ENCODE measurements at regions not wholly inside any gene's neighbourhood (a gene's known extent, or its start where the extent isn't known, plus 50 kb on each side); places are given as distances from the start of the nearest gene placed in this dataset.

DNA sequence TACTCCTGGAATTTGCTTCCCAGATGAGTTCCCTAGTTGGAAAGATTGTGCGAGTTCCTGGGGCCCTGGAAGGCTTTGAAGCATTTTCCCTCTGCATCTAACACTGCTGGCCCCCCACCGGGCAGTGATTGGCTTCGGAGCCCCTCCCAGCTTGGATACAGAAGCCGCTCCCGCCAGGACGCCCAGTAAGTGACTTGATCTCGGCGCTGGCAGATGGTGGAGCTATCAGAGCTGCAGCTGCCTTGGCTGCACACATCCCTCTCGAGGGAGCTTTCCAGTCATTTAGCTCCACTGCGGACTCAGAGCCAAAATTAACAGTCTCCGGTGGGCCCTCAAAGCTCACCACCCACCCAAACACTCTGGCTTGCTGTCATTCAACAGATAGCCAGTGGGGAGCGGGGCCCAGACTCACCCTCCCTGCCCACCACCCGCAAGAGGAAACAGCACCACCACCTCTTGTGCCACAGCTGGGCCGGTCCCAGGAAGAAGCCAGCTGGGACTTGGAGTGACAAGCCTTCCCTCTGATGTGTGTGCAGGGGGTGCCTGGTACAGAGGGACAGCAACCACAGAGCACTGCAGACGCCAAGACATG lies 162.3 kb downstream of the TRIM29 start:
- Histone ChIP-seq H3K27ac (replicated peaks in 1 of 4) (no peak overlapping the region), H3K4me3 (no peak overlapping the region), H3K9me3 (no peaks in the 10 kb centered on the region), H3K27me3 (peaks cover 0 to 56% (median 3%) of the 10 kb centered on the region in 4 donors), H3K36me3 (no peaks in the 10 kb centered on the region), H3K4me1 (no peaks in the 10 kb centered on the region)
- TF ChIP-seq POLR2AphosphoS5 (IDR thresholded peaks at IDR 0.05), result no peak
- TF ChIP-seq EP300 (IDR thresholded peaks at IDR 0.05), result no peak
- TF ChIP-seq CTCF (IDR thresholded peaks at IDR 0.05), result no peak
- WGBS, result 43% methylated on average over 13 of the region's 15 CpGs
- no peak for DNase-seq (ENCODE audit: extremely low spot score)
- intact Hi-C loops (cut with DNase I), result no loop called here

GRCh38 chr11:119974467-119974866 lies 163.4 kb downstream of the TRIM29 start:
- H3K27me3 ChIP-seq, result peaks cover 0 to 52% (median 3%) of the 10 kb centered on the region in 4 donors
- DNase-seq (ENCODE audit: extremely low spot score), result no peak
- TF ChIP-seq POLR2AphosphoS5 (IDR thresholded peaks at IDR 0.05) (no peak), EP300 (IDR thresholded peaks at IDR 0.05) (no peak), POLR2A (IDR thresholded peaks at IDR 0.05; ENCODE audit: low read depth) (no peak), CTCF (IDR thresholded peaks at IDR 0.05) (no peak)
- intact Hi-C loops (cut with DNase I), result no loop called here
- H3K36me3 ChIP-seq, result no peaks in the 10 kb centered on the region
- no peaks in the 10 kb centered on the region for H3K4me1 ChIP-seq
- WGBS, result 58% methylated on average over 4 of the region's 4 CpGs
- no peak overlapping the region for H3K4me3 ChIP-seq
- H3K9me3 ChIP-seq, result no peaks in the 10 kb centered on the region
- H3K27ac ChIP-seq (replicated peaks in 1 of 4), result no peak overlapping the region

- Histone ChIP-seq H3K9me3 (no peaks in the 10 kb centered on the region), H3K4me1 (no peaks in the 10 kb centered on the region), H3K36me3 (no peaks in the 10 kb centered on the region), H3K4me3 (no peak overlapping the region), H3K27ac (replicated peaks in 1 of 4) (no peak overlapping the region), H3K27me3 (peaks cover 0 to 48% (median 3%) of the 10 kb centered on the region in 4 donors)
- WGBS, result 58% methylated on average over 4 of the region's 4 CpGs
- intact Hi-C loops (cut with DNase I), result no loop called here
- no peak for DNase-seq (ENCODE audit: extremely low spot score)
- no peak for TF ChIP-seq EP300 (IDR thresholded peaks at IDR 0.05)
- TF ChIP-seq CTCF (IDR thresholded peaks at IDR 0.05), result no peak
- TF ChIP-seq POLR2A (IDR thresholded peaks at IDR 0.05; ENCODE audit: low read depth), result no peak
- no peak for TF ChIP-seq POLR2AphosphoS5 (IDR thresholded peaks at IDR 0.05)
Observed at GRCh38 chr11:119974051-119974450, 163.9 kb downstream of the TRIM29 start.

- no peak for DNase-seq (ENCODE audit: extremely low spot score)
- no peak overlapping the region for H3K27ac ChIP-seq (replicated peaks in 1 of 4)
- no peak overlapping the region for H3K4me3 ChIP-seq
- no peaks in the 10 kb centered on the region for H3K4me1 ChIP-seq
- intact Hi-C loops (cut with DNase I), result no loop called here
- no peaks in the 10 kb centered on the region for H3K9me3 ChIP-seq
- peaks cover 0 to 31% (median 3%) of the 10 kb centered on the region in 4 donors for H3K27me3 ChIP-seq
- no peaks in the 10 kb centered on the region for H3K36me3 ChIP-seq
- WGBS, result 94% methylated on average over 2 of the region's 2 CpGs
- no peak for TF ChIP-seq POLR2AphosphoS5 (IDR thresholded peaks at IDR 0.05)
- TF ChIP-seq CTCF (IDR thresholded peaks at IDR 0.05), result no peak
- TF ChIP-seq EP300 (IDR thresholded peaks at IDR 0.05), result no peak
- no peak for TF ChIP-seq POLR2A (IDR thresholded peaks at IDR 0.05; ENCODE audit: low read depth)
Observed at GRCh38 chr11:119972281-119972680, 165.6 kb downstream of the TRIM29 start.
